Fibroblast of the aortic adventitia (primary cell): ENCODE measurements at regions not wholly inside any gene's neighbourhood (a gene's known extent, or its start where the extent isn't known, plus 50 kb on each side); places are given as distances from the start of the nearest gene placed in this dataset.
A peak's percentile ranks its signal among the peaks of the same experiment; 100 is the strongest.
"Not testable (repeated sequence)": the region's sequence is repeated elsewhere in the genome, so short reads cannot be mapped to it uniquely, and the experiment has no call there.

Experiments used
- DNase-seq: peaks from one replicate; pipeline ENCODE4 v3.0.0-alpha.2; 2010; ENCODE audit warnings: low read depth
- H3K4me3 ChIP-seq: 2 replicates; pipeline ENCODE4 v1.5.1; 2011; ENCODE audit warnings: low read depth, mild to moderate bottlenecking, control low read depth, low read length, moderate library complexity
- CTCF ChIP-seq: IDR thresholded peaks from 2 replicates; pipeline ENCODE4 v1.5.1; 2011; ENCODE audit warnings: mild to moderate bottlenecking, low read length, control low read depth, inconsistent platforms; ENCODE audit not compliant: insufficient read depth

GRCh38 chr7:131047651-131048304 is 279.9 kb upstream of the MKLN1 start:
- DNase-seq = no peak
- no peak for TF ChIP-seq CTCF

GRCh38 chr7:131051304-131051703 is 276.4 kb upstream of the MKLN1 start:
- H3K4me3 ChIP-seq = no peak overlapping the region
- no peak for TF ChIP-seq CTCF
- DNase-seq = no peak

More at GRCh38 chr7:131047651-131048304, 279.9 kb upstream of the MKLN1 start:
- H3K4me3 ChIP-seq = no peak overlapping the region

- DNase-seq = no peak
- TF ChIP-seq CTCF = no peak
Observed at GRCh38 chr7:131052285-131052904, 275.3 kb upstream of the MKLN1 start.

GRCh38 chr7:131056007-131056406 is 271.7 kb upstream of the MKLN1 start:
- H3K4me3 ChIP-seq = no peak overlapping the region
- no peak for TF ChIP-seq CTCF
- no peak for DNase-seq

More at GRCh38 chr7:131052285-131052904, 275.3 kb upstream of the MKLN1 start:
- no peak overlapping the region for H3K4me3 ChIP-seq

GRCh38 chr7:131057015-131057793 is 270.5 kb upstream of the MKLN1 start:
- H3K4me3 ChIP-seq = no peak overlapping the region
- peak; percentile 78 for DNase-seq
- no peak for TF ChIP-seq CTCF

- no peak for DNase-seq
- no peak overlapping the region for H3K4me3 ChIP-seq
- TF ChIP-seq CTCF = no peak
Observed at GRCh38 chr7:131057794-131058070, 269.9 kb upstream of the MKLN1 start.

GRCh38 chr7:131058561-131059288 is 269.0 kb upstream of the MKLN1 start:
- not testable (repeated sequence) for DNase-seq, H3K4me3 ChIP-seq

- not testable (repeated sequence) for DNase-seq, H3K4me3 ChIP-seq
Observed at GRCh38 chr7:131059401-131059800, 268.3 kb upstream of the MKLN1 start.
